ENCODE measurements at regions not wholly inside any gene's neighbourhood (a gene's known extent, or its start where the extent isn't known, plus 50 kb on each side); places are given as distances from the start of the nearest gene placed in this dataset.

DNA sequence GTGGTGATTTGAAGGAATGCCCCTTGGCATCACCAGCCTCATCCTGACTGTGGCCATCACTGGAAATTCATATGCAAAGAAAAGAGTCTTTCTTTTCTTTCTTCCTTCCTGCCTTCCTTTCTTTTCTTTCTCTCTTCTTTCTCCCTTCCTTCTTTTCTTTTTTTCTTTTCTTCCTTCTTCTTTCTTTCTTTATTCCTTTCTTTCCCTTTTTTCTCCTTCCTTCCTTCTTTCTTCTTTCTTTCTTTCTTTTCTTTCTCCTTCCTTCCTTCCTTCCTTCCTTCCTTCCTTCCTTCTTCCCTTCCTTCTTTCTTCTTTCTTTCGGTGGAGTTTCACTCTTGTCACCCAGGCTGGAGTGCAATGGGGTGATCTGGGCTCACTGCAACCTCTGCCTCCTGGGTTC is 58.0 kb upstream of the TMEM132D start:
- H3K4me2 ChIP-seq (ENCODE audit: low read depth, low read length): no peak overlapping the region
- no TSS peak for BruUV-seq (replicated peaks)
- H3K4me3 ChIP-seq (ENCODE audit: insufficient read depth, low read depth, low read length): no peak overlapping the region
- ATAC-seq (ENCODE audit: low read depth) (no peak), DNase-seq (no peak)
- H2AK5ac ChIP-seq (ENCODE audit: low read depth, low read length): no peak overlapping the region
- no peak overlapping the region for H2BK20ac ChIP-seq (ENCODE audit: low read depth, low read length)
- no peak overlapping the region for H3K14ac ChIP-seq (replicated peaks; ENCODE audit: low read depth, low read length)
- no peaks in the 10 kb centered on the region for H3K9me1 ChIP-seq (ENCODE audit: insufficient read depth, low read length)
- WGBS, 2 experiments (ENCODE audit: extremely low coverage in 2 of 2, insufficient read length in 1 of 2): no CpG with 5 or more reads among the region's 1 CpG
- intact Hi-C loops (cut with micrococcal nuclease) (no loop called here), in situ Hi-C loops (cut with MboI; ENCODE audit: low sequenced_read_pairs) (no loop called here), dilution Hi-C loops (cut with HindIII; ENCODE audit: low sequenced_read_pairs, unreplicated experiment) (no loop called here)
- POLR2A ChIA-PET (ENCODE audit: unreplicated experiment): no interaction called here
- H3K18ac ChIP-seq (ENCODE audit: low read depth, low read length): no peak overlapping the region
- H2BK15ac ChIP-seq (ENCODE audit: low read depth, low read length): no peak overlapping the region
- H4K5ac ChIP-seq (ENCODE audit: low read depth, low read length): no peak overlapping the region
- TF ChIP-seq SMC3 (IDR thresholded peaks at IDR 0.05; ENCODE audit: low read depth, low read length) (no peak), RCOR1 (IDR thresholded peaks at IDR 0.05; ENCODE audit: insufficient replicate concordance, low read length) (no peak), MAZ (IDR thresholded peaks at IDR 0.05; ENCODE audit: borderline replicate concordance, low read depth, low read length) (no peak), RFX5 (IDR thresholded peaks at IDR 0.05; ENCODE audit: low read depth, low read length) (no peak), RAD21 (IDR thresholded peaks at IDR 0.05; ENCODE audit: low read length) (no peak), BHLHE40 (IDR thresholded peaks at IDR 0.05; ENCODE audit: low read depth, low read length) (no peak), MXI1 (IDR thresholded peaks at IDR 0.05; ENCODE audit: borderline replicate concordance, low read depth, low read length) (no peak), CHD1 (IDR thresholded peaks at IDR 0.05; ENCODE audit: low read depth, low read length) (no peak)
- CTCF ChIA-PET: no interaction called here
- H3K23ac ChIP-seq (ENCODE audit: low read depth, low read length): no peak overlapping the region
- H2BK5ac ChIP-seq (ENCODE audit: low read depth, low read length, poor library complexity, severe bottlenecking): no peak overlapping the region
- no peak overlapping the region for H3K27ac ChIP-seq (ENCODE audit: insufficient read depth, low read length)
- H3K4me1 ChIP-seq (ENCODE audit: control insufficient read depth, insufficient read depth, low read length): no peaks in the 10 kb centered on the region
- H3K4ac ChIP-seq (ENCODE audit: low read depth, low read length): no peak overlapping the region
- H2AK9ac ChIP-seq (replicated peaks; ENCODE audit: low read depth, low read length, poor library complexity): no peak overlapping the region
- no peaks in the 10 kb centered on the region for H3K79me1 ChIP-seq (ENCODE audit: low read depth in 1 of 2, low read length in 2 of 2)
- H2BK120ac ChIP-seq (ENCODE audit: low read depth, low read length): no peak overlapping the region
- no peak overlapping the region for H3K9ac ChIP-seq (ENCODE audit: low read depth, low read length)
- no peaks in the 10 kb centered on the region for H3K36me3 ChIP-seq (ENCODE audit: control insufficient read depth, insufficient read depth, low read length)
- no peak overlapping the region for H3K56ac ChIP-seq (ENCODE audit: extremely low read depth, insufficient read depth, low read length)
- H4K20me1 ChIP-seq (ENCODE audit: insufficient read depth, low read length): no peaks in the 10 kb centered on the region
- H2AFZ ChIP-seq (replicated peaks; ENCODE audit: low read length, poor library complexity): no peak overlapping the region
- H4K91ac ChIP-seq (ENCODE audit: insufficient read depth, low read depth, low read length): no peak overlapping the region
- no peak overlapping the region for H4K8ac ChIP-seq (ENCODE audit: low read depth in 2 of 2, low read length in 2 of 2)
- H3K9me3 ChIP-seq (ENCODE audit: control insufficient read depth, insufficient read depth, low read length): peaks cover 20% of the 10 kb centered on the region
- H3K27me3 ChIP-seq (ENCODE audit: control insufficient read depth, insufficient read depth, low read length): no peaks in the 10 kb centered on the region

Measured in IMR-90 (cell line).